ENCODE measurements at regions not wholly inside any gene's neighbourhood (a gene's known extent, or its start where the extent isn't known, plus 50 kb on each side); places are given as distances from the start of the nearest gene placed in this dataset.

GRCh38 chr2:237205561-237205971 lies 119.9 kb downstream of the COPS8 start:
- TF ChIP-seq SIN3A (IDR thresholded peaks at IDR 0.05; ENCODE audit: borderline replicate concordance, low read depth, low read length) (no peak), EP300 (IDR thresholded peaks at IDR 0.05; ENCODE audit: borderline replicate concordance in 1 of 2, low read depth in 1 of 2, low read length in 1 of 2) (no peak), RAD21 (IDR thresholded peaks at IDR 0.05; ENCODE audit: low read length) (no peak), USF1 (IDR thresholded peaks at IDR 0.05; ENCODE audit: borderline replicate concordance, low read depth) (no peak), SMC3 (IDR thresholded peaks at IDR 0.05; ENCODE audit: low read depth, low read length) (no peak), EZH2phosphoT487 (IDR thresholded peaks at IDR 0.05; ENCODE audit: borderline replicate concordance, low read depth) (no peak), POLR2AphosphoS5 (IDR thresholded peaks at IDR 0.05; ENCODE audit: low read depth, low read length) (no peak), USF2 (IDR thresholded peaks at IDR 0.05; ENCODE audit: borderline replicate concordance, low read depth, low read length) (no peak), ELF1 (IDR thresholded peaks at IDR 0.05) (no peak), GABPA (IDR thresholded peaks at IDR 0.05; ENCODE audit: low read depth) (no peak), REST (IDR thresholded peaks at IDR 0.05; ENCODE audit: low read depth, low read length) (no peak), YY1 (IDR thresholded peaks at IDR 0.05; ENCODE audit: low read depth) (no peak)
- TF ChIP-seq, protein P1, sequence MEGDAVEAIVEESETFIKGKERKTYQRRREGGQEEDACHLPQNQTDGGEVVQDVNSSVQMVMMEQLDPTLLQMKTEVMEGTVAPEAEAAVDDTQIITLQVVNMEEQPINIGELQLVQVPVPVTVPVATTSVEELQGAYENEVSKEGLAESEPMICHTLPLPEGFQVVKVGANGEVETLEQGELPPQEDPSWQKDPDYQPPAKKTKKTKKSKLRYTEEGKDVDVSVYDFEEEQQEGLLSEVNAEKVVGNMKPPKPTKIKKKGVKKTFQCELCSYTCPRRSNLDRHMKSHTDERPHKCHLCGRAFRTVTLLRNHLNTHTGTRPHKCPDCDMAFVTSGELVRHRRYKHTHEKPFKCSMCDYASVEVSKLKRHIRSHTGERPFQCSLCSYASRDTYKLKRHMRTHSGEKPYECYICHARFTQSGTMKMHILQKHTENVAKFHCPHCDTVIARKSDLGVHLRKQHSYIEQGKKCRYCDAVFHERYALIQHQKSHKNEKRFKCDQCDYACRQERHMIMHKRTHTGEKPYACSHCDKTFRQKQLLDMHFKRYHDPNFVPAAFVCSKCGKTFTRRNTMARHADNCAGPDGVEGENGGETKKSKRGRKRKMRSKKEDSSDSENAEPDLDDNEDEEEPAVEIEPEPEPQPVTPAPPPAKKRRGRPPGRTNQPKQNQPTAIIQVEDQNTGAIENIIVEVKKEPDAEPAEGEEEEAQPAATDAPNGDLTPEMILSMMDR (IDR thresholded peaks at IDR 0.05), result no peak
